ENCODE measurements at regions not wholly inside any gene's neighbourhood (a gene's known extent, or its start where the extent isn't known, plus 50 kb on each side); places are given as distances from the start of the nearest gene placed in this dataset.

GRCh38 chr3:8136553-8136952 is 365.1 kb upstream of the LMCD1 start:
- no peak for TF ChIP-seq POLR2AphosphoS5 (IDR thresholded peaks at IDR 0.05; ENCODE audit: low read depth, low read length)
- TF ChIP-seq POLR2A (IDR thresholded peaks at IDR 0.05; ENCODE audit: low read depth, low read length) = no peak
- TF ChIP-seq TAF1 (IDR thresholded peaks at IDR 0.05; ENCODE audit: borderline replicate concordance, low read depth, low read length) = no peak
